Stimulated activated CD4-positive, alpha-beta T cell treated with anti-CD3 and anti-CD28 coated beads, Interleukin-1b, Interleukin-23, amount 100 ng/mL, for 1 hour (primary cell): ENCODE measurements at regions not wholly inside any gene's neighbourhood (a gene's known extent, or its start where the extent isn't known, plus 50 kb on each side); places are given as distances from the start of the nearest gene placed in this dataset.
"Not testable (repeated sequence)": the region's sequence is repeated elsewhere in the genome, so short reads cannot be mapped to it uniquely, and the experiment has no call there.

ENCODE experiments used
- DNase-seq, 2 donors: peaks; one replicate each; pipeline ENCODE4 v3.0.0-alpha.2; 2020; ENCODE audit warnings: low read depth in 2 of 2

DNA sequence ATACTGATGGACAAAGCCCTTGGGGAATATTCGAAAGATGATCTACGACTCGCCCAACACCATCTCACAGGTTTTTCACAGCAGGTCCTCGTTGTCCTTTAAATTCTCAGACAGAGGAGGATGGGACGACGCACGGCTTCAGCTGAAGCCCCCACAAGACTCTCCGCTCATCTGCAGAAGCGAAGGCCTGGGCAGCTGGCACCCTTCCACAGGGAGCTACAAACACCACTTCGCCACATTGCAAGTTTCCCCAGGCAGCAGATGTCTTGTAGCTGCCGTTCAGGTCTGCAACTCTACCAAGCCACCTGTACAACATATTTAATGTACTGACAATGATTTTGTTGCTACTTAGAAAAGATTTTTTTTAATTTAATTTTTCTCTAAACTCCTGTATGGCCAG, 642.9 kb downstream of the ZEB2 start:
- DNase-seq, result no peak

DNA sequence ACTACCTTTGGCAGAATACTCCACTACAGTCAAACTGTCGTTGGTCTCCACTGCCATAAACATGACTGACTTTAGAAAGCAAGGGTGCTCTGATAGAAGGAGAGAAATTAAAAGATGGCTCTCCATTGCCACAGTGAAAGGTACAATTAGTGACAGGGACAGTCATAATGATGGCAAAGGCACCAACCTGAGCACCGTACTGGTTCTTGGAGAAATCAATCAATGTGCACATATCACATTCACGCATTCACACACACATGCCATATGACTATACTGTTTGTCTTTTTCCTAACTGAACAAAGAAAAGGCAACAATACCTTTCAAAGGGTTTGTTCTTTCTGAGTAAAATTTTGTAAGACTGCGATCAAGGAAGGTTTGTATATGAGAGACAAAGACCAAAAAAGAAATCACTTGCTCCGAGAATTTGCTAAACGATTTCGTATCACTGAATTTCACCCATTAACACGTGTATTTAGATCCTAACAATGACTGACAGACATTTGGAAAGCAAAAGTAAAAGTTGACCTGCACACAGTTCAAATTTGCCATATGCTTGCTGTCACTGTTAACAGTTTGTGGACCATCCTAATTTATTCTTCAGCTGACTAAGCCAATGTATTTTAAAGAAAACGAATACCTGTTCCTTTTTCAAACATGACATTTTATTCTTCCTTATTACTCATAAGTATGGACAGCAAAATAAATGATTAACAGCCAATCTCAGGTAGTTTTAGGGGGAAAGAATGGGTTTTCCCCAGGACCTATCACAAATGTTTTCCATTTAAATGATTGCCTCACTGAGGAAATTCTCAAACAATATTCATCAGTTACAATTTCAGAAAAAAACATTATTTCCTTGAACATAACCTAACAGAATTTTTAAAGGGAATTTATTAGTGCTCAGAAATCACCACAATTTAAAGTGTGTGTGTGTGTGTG, 644.4 kb downstream of the ZEB2 start:
- no peak for DNase-seq

DNA sequence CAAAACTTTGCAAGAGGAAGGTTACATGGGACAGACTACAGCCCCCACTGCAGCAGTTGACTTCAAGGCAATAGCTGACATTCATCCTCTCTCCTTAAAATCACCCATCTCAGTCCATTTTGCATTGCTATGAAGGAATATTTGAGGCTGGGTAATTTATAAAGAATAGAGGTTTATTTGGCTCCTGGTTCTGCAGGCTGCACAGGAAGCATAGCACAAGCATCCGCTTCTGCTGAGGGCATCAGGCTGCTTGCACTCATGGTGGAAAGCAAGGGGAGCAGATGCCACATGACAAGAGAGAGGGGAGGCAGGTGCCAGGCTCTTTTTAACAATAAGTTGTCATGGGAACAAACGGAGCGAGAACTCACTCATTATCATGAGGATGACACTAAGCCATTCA, 646.0 kb downstream of the ZEB2 start:
- DNase-seq, result no peak

DNA sequence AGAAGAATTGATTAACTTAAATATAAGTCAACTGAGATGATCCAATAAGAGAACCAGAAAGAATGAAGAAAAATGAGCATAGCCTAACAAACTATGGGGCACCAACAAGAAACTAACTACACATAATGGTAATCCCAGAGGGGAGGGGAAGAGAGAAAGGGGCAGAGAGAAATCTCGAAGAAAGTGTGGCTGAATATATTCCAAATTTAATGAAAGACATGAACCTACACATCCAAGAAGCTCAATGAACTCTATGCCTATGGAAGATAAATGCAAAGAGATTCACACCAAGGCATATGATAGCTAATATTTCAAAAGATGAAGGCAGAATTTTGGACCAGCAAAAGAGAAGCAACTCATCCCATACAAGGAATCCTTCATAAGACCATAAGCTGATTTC, 649.2 kb downstream of the ZEB2 start:
- DNase-seq, result no peak

DNA sequence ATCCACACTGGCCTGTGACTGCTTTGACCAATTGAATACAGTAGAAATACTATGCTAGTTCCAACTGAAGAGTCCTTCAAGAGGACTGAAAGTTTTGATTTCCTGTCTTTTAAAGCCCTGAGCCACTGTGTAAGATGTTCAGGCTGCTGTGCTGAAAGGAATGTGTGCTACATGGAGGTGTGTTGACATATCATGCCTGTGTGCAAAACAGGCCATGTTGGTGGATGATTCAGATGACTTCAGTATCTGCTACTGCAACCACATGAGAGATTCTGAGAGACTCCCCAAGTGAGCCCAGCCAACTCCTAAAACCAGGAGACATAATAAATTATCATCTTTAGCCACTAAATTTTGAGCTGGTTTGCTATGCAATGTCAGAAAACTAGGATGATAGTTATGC, 662.9 kb downstream of the ZEB2 start:
- DNase-seq, result no peak

DNA sequence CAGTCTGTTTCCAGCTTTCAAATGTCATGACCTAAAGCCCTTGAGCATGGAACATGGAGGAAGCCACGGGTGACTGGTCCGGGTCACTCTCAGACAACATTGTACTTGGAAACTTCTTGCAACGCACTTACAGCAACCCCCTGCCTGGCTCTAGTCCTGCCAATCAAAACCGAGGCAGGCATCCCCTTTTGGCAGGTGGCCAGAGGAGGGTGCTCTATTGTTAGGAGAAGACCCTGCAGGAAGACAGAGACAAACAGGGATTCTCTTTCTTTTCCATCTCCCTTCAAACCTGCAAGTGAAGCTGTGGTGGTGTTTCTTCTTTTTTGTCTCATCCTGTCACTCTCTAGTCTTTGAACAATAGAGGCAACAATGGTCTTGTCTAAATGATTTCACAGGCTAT, 667.2 kb downstream of the ZEB2 start:
- no peak for DNase-seq

DNA sequence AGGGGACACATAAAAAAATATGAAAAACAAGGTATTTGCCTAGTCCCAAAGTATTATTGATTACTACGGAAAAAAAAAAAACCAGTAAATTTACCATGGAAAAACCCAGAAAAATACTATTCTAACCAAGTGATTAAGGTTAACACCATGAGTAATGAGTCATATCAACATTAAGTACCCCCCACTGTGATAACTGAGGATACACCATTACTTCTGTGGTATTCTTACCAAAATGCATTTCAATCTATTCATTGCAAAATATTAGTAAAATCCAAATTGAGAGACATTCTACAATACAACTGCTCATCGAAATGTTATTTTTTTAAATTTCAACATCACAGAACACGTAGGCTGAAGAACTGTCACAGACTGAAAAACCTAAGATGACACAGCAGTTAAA, 669.8 kb downstream of the ZEB2 start:
- no peak for DNase-seq

DNA sequence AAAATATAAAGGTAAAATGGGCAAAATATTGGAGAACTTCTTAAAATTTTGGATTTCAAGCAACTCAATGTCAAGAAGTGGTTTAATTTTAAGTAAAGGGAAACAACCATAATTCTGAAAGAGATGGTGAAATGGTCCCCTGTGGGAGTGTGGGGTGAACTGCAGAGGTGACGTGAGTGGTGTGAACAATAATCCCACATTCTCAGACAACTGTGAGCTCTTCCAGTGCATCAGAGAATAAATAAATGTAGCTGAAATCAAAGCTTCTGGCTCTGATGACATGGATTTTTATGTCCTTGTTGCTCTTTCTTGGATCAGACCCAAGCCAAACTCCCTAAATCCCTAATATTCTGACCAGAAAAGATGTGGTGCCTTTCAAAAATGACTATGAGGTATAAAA, 672.7 kb downstream of the ZEB2 start:
- no peak for DNase-seq

DNA sequence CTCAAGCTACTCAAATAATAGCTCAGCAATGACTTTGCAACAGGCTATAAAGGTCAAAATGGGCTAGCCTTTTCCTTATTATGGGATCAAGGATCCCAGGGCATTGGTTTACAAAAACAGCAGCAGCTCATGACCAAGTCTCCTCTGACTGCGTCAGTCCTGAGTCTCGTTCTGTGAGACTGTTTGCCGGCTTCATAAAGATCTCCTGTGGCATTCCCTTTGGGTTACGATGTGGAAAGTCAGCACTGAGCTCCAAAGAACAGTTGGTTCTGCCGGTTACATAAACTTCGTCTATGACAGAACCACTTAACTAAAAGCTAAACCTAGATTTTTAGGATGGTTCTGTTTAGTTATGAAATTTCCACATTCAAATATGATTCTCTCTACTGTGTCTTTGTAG, 674.9 kb downstream of the ZEB2 start:
- no peak for DNase-seq

DNA sequence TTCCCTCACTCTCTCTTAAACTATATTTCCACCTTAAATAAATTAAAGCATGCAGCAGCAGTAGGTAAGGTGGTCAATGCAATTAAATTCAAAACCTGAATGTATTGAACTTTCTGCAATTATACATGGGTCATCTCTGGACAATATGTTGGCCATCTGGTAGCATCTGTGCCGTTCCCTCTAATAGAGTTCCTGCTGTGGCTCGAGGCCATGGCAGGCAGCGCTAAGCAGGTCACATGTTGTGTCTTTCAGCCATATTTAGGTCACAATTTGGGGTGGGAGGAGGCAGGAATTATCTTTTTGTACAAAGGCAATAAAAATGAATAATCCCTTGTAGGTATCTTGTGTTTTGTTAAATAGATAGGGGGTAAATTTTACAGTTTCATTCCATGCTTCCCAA, 676.2 kb downstream of the ZEB2 start:
- DNase-seq, result no peak

DNA sequence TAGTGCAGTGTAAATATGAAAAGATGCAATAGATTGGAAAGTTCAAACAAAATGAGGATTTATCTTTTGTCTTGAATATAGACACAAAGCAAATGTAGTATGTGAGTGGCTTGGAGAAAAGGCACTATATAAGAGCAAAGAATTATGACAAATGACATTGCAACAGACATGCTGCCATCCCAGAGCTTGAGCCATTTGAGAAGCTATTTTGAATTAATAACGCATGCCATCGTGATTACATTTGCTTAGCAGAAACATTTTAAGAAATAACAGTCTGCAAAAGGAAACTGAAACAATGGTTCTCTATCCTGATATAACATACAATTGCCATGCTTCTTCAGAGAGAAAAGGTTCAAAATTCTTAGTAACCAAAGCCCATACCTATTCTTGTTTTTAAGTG, 677.1 kb downstream of the ZEB2 start:
- DNase-seq, result no peak

DNA sequence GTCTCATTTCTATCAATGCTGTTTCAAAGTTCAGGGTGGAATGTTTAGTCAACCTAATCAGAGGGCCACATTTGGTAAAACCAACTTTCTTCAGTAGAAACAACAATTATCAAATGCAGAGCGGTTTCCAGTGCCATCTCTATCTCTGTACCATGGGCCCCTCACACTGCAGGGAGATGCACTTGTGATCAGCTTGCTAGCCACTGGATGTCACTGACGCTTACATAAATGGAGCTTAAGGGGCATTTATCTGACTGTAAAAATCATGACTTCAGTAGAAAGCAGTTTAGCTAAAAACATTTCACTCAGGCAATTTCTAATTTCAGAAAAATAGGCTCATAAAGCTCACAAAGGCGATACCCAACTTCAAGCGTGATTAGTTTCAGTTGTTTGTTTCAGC, 678.0 kb downstream of the ZEB2 start:
- DNase-seq, result no peak

DNA sequence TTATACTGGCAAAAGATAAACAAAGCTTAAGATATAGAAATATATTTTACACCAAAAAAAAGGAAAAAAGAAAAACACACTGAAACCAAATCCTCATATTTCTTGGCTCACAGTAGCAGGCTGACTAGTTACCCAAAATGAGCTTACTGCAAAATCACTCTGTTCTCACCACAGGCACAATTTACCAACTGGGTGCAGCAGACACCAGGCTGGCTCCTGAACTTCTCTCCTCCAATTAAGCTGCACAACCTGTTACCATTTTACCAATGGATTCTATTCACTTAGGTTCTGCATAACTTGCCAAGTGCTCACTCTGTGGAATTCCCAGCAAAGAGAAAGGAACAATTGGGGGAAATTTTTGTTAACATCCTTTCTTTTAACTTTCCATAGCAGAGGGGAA, 679.3 kb downstream of the ZEB2 start:
- DNase-seq, result no peak

DNA sequence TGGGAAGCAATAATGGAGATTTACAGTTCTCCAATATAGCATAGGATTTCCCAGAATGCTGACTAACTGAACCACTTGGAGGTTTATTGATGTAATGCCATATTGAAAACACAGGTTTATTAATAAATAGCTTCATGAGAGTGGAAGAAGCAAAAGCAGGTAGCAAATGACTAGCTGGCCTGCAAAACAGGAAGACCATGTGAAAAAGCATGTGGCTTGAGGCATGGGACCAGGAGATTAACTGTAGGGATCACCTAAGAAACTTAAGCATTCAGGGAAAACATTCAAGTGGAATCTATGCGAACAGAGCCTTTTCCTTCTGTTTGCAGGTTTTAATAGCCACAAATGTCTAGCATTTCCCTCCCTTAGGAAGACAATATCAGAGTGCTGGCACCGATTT, 679.7 kb downstream of the ZEB2 start:
- no peak for DNase-seq

DNA sequence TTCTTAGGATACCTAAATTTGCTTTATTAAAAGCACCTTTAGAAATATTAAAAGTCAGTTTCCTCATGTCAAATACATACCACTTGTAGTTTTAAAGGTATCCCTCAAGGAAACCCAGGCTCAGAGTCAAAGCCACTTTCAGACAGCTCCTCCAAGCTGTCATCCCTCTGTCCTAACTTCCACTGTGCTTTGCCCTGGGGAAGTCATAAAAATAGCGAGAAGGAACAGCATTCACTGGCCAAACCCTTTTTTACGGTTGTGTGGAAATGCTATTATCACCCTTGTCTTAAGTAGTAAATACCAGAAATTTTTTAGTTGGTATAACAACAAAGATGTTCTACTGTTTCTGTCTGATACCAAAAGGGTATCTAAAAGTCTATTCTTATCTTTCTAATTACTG, 680.5 kb downstream of the ZEB2 start:
- no peak for DNase-seq

DNA sequence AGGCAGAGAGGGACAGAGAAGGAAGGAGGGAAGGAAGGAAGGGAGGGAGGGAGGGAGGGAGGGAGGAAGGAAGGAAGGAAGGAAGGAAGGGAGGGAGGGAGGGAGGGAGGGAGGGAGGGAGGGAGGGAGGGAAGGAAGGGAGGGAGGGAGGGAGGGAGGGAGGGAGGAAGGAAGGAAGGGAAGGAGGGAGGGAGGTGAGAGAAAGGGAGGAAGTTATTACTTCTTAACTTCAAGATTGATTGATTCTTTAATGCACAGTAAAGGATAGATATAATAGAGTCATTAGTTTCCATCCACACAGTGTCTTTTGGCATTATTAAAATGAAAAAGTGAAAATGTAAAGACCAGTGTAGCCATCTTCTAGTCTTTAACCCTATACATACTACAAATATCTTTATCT, 682.9 kb downstream of the ZEB2 start:
- not testable (repeated sequence) for DNase-seq

DNA sequence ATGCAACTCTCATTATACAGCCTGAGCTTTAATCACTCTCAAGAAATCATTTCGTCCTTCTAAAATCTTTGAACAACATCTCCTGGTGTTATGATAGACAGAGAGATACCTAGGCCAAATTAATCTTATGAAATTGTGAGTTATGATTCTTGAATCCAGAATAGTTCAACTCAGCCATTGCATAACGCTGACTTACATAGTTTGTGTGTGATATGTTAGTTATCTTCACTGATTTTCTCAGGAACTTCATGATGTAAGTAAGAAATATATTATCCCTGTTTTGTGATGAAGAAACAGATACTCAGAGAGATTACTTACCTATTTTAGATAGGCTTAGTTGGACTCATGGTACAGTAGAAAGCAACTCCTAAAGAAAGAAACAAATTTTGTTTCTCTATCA, 684.4 kb downstream of the ZEB2 start:
- no peak for DNase-seq

DNA sequence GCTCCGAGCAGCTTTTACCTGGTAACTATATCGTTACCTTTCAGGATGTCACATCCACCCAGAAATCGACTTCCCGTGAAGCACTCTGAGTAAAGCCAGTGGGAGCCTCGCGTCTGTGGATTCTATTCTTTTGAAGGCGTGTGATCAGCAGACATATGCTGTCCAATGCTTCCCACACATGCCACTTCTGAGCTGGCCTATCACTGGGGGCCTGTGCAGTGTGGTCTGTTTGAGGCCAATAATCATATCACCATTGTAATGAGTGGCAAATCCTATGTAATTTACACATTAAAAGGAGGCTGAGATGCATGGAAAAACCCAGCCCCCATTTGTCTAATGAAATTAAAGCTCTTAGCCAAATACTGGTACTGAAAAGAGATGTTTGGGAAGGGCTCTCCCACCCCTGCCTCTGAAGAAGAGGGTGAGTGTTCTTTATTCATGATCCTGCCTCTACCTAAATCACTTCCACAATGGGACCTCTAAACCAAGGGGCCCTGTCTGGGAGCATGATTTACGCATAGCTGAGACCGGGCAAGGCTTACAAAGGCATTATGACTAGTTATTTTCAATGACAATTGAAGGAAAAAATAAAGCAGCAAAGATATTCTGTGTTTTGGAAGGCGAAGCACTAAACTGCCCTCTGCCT, 686.8 kb downstream of the ZEB2 start:
- DNase-seq, result no peak

DNA sequence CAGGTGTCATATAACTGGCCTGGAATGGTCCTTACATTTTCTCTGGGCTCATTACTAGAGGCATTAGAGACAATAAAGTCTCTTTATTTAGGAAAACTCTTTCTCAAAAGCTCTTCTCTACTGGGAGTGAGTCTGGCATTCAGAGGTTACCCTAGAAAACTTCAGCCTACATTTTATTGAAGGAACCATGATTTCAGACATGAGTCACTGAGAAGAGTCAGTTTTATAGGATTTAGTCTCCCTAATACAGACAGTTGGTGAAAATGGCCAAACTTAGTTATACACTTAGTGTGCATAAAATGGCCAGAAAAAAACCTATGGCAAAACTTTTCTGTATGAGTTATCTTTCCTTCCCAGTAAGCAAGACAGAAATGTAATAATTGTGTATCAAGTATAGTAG, 689.4 kb downstream of the ZEB2 start:
- DNase-seq, result no peak

DNA sequence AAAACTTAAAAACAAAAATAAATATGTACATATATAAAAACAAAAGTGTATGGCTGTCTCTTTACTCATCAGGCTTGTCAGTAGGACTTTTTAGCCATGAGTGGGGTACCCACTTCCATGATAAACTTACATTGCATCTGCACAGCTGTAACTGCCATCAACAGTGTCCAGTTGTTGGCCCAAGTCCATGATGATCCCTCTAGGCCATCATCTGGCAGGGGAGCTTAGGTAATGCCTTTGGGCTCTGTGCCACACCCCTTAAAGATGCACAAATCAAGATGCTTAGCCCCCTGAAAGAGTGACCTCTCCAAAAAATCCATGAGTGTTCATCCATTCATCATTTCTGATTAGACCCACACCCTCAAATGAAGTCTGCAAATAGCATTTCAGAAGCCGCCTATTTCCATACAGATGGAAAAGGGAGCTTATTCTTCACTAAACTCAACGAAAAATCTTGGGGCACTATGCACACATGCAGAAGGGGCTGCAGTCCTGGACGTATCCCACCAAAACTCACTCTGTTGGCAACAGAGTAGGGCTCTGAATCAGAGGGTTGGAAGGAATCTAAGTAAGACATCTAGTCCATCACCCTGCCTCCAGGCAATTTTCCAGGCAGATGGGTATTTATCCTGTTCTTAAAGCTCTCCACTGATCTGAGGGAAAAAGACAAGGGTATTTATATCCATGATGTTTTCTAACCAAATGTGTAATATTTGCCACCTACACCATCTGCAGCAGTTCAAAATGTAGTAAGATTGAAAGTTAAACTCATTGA, 691.0 kb downstream of the ZEB2 start:
- DNase-seq, result no peak

DNA sequence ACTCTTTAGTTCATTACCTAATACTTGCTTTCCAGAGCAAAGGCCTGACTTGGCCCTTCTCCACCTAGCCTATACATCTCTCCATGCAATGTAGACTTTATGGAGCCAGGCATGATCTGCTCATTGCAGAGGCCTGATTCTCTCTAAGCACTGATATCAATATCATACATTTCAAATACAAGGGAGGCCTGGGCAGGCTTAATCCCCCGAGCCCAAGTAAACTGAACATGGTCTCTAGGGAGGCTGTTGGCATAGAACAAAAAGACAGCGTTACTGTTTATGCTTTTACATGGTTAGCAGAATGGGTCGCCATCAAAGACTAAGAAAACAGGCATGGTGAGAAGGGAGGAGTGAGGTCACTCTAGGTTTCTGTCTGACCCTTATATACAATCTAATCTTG, 695.1 kb downstream of the ZEB2 start:
- DNase-seq, result no peak

DNA sequence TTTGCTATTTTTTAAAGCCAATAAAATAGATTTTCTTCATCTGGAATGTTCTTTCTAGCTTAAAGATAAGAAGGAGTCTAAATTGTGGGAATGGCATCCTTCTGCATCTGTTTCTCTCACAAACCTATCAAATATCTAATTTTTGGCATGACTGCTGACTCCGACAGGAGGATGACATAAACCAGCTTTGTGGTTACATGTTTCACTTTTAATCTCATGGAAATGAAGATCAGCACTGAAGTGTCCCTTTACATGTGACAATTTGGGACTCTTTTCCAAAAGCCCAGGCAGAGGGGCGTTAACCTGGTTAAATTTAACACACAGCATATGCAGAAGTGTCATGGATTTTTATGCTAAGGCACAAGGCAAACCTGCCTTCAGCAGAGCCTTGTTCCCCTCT, 694.7 kb downstream of the ARHGAP15 start:
- DNase-seq, result no peak

DNA sequence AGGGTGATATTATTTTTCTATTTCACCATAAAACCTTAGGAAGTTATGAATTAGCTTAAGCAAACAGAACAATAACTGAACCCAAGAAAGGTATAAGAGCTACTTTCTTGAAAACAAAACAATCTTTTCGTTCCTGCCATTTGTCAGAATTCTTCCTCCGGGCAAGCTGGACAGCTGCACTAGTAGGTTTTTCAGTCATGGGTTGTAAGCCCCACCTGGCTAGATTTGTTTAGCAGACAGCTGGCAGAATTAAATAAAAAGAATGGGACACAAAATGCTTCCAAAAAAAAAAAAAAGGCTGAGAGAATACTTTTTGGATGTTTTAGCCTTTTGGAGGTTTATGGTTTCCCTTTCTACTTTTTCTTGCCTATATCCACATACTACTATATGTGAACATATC, 694.1 kb downstream of the ARHGAP15 start:
- DNase-seq, result no peak
